IMR-90 (cell line): ENCODE measurements at regions not wholly inside any gene's neighbourhood (a gene's known extent, or its start where the extent isn't known, plus 50 kb on each side); places are given as distances from the start of the nearest gene placed in this dataset.

Experiments used
- ATAC-seq: fragments of 200-7000 bp; cut with Tn5 transposase; 2 replicates; pipeline ENCODE4 v1.9.1; 2020; ENCODE audit warnings: low read depth, mild to moderate bottlenecking, moderate library complexity
- BruUV-seq: library from RNA; stranded (reverse); fragments of 400-500 nt; replicated peaks from 2 replicates; lab custom pipeline; 2021; lab: Mats Ljungman, UMichigan
- CTCF ChIA-PET: fragments of 300-600 bp; formaldehyde crosslinking; extraction: SDS; loops from one replicate; lab custom pipeline; 2021; ENCODE audit warnings: antibody characterized with exemption; lab: Yijun Ruan, JAX
- POLR2A ChIA-PET: fragments of 300-600 bp; sonication (Branson Sonifier 250); formaldehyde crosslinking; loops from one replicate; lab custom pipeline; 2022; ENCODE audit warnings: antibody characterized with exemption; ENCODE audit not compliant: unreplicated experiment; lab: Charles Lee
- DNase-seq: peaks from one replicate; pipeline ENCODE4 v3.0.0; 2013
- H2AFZ ChIP-seq: replicated peaks from 2 replicates; pipeline ENCODE3; 2013; ENCODE audit warnings: low read length, mild to moderate bottlenecking; ENCODE audit not compliant: poor library complexity
- H2AK5ac ChIP-seq: 2 replicates; pipeline ENCODE4 v1.6.1; 2013; ENCODE audit warnings: low read depth, low read length, inconsistent platforms
- H2AK9ac ChIP-seq: replicated peaks from 2 replicates; pipeline ENCODE3; 2013; ENCODE audit warnings: mild to moderate bottlenecking, low read depth, low read length, moderate library complexity; ENCODE audit not compliant: poor library complexity
- H2BK120ac ChIP-seq: 2 replicates; pipeline ENCODE4 v1.6.1; 2013; ENCODE audit warnings: low read depth, low read length, inconsistent platforms
- H2BK15ac ChIP-seq: 3 replicates; pipeline ENCODE4 v1.6.1; 2013; ENCODE audit warnings: low read depth, low read length, inconsistent platforms
- H2BK20ac ChIP-seq: 2 replicates; pipeline ENCODE4 v1.6.1; 2013; ENCODE audit warnings: low read depth, mild to moderate bottlenecking, inconsistent platforms, low read length, moderate library complexity
- H2BK5ac ChIP-seq: 2 replicates; pipeline ENCODE4 v1.6.1; 2013; ENCODE audit warnings: mild to moderate bottlenecking, low read depth, low read length, inconsistent platforms; ENCODE audit not compliant: poor library complexity, severe bottlenecking
- H3K14ac ChIP-seq: replicated peaks from 2 replicates; pipeline ENCODE4 v1.6.1; 2013; ENCODE audit warnings: low read depth, low read length, inconsistent platforms
- H3K18ac ChIP-seq: 2 replicates; pipeline ENCODE4 v1.6.1; 2013; ENCODE audit warnings: low read depth, low read length, control low read depth
- H3K23ac ChIP-seq: 2 replicates; pipeline ENCODE4 v1.6.1; 2013; ENCODE audit warnings: low read depth, low read length, inconsistent platforms
- H3K27ac ChIP-seq: 2 replicates; pipeline ENCODE4 v1.5.1; 2013; ENCODE audit warnings: mild to moderate bottlenecking, control low read depth, low read length; ENCODE audit not compliant: insufficient read depth
- H3K27me3 ChIP-seq: 2 replicates; pipeline ENCODE4 v1.6.1; 2013; ENCODE audit warnings: low read length; ENCODE audit not compliant: control insufficient read depth, insufficient read depth
- H3K36me3 ChIP-seq: 2 replicates; pipeline ENCODE4 v1.6.1; 2013; ENCODE audit warnings: low read length, mixed read lengths; ENCODE audit not compliant: control insufficient read depth, insufficient read depth
- H3K4ac ChIP-seq: 2 replicates; pipeline ENCODE4 v1.6.1; 2013; ENCODE audit warnings: low read depth, low read length, inconsistent platforms
- H3K4me1 ChIP-seq: 2 replicates; pipeline ENCODE4 v1.6.1; 2013; ENCODE audit warnings: low read length, mixed read lengths; ENCODE audit not compliant: control insufficient read depth, insufficient read depth
- H3K4me2 ChIP-seq: 2 replicates; pipeline ENCODE4 v1.6.1; 2013; ENCODE audit warnings: low read depth, mild to moderate bottlenecking, control low read depth, low read length, moderate library complexity
- H3K4me3 ChIP-seq: 2 replicates; pipeline ENCODE4 v1.5.1; 2013; ENCODE audit warnings: low read depth, mild to moderate bottlenecking, control low read depth, low read length, moderate library complexity; ENCODE audit not compliant: insufficient read depth
- H3K56ac ChIP-seq: 2 replicates; pipeline ENCODE4 v1.6.1; 2013; ENCODE audit warnings: low read length, inconsistent platforms; ENCODE audit not compliant: insufficient read depth; ENCODE audit errors: extremely low read depth
- H3K79me1 ChIP-seq, 2 experiments: 2 replicates each; pipeline ENCODE4 v1.6.1; 2013; ENCODE audit warnings: low read length in 2 of 2, inconsistent platforms in 1 of 2, low read depth in 1 of 2
- H3K9ac ChIP-seq: 2 replicates; pipeline ENCODE4 v1.6.1; 2013; ENCODE audit warnings: low read depth, low read length, control low read depth
- H3K9me1 ChIP-seq: 2 replicates; pipeline ENCODE4 v1.6.1; 2013; ENCODE audit warnings: low read length, inconsistent platforms; ENCODE audit not compliant: insufficient read depth
- H3K9me3 ChIP-seq: 2 replicates; pipeline ENCODE4 v1.6.1; 2013; ENCODE audit warnings: low read length; ENCODE audit not compliant: control insufficient read depth, insufficient read depth
- H4K20me1 ChIP-seq: 2 replicates; pipeline ENCODE4 v1.6.1; 2013; ENCODE audit warnings: low read length, inconsistent platforms; ENCODE audit not compliant: insufficient read depth
- H4K5ac ChIP-seq: 2 replicates; pipeline ENCODE4 v1.6.1; 2013; ENCODE audit warnings: mild to moderate bottlenecking, low read depth, low read length, control low read depth
- H4K8ac ChIP-seq, 2 experiments: 2 replicates each; pipeline ENCODE4 v1.6.1; 2013; ENCODE audit warnings: low read depth in 2 of 2, low read length in 2 of 2, control low read depth in 1 of 2, inconsistent platforms in 1 of 2
- H4K91ac ChIP-seq: 2 replicates; pipeline ENCODE4 v1.6.1; 2013; ENCODE audit warnings: low read depth, low read length, inconsistent platforms; ENCODE audit not compliant: insufficient read depth
- CEBPB ChIP-seq: IDR thresholded peaks from 2 replicates; pipeline ENCODE4 v1.6.1; 2012; ENCODE audit warnings: low read depth, low read length, improper control_type of control experiment
- ELK1 ChIP-seq: fragments of 150-350 bp; IDR thresholded peaks from 2 replicates; pipeline ENCODE4 v1.6.1; 2016; ENCODE audit warnings: low read depth, mild to moderate bottlenecking, low read length, moderate library complexity, borderline replicate concordance
- MAFK ChIP-seq: IDR thresholded peaks from 2 replicates; pipeline ENCODE4 v1.6.1; 2012; ENCODE audit warnings: low read depth, low read length, improper control_type of control experiment
- MAZ ChIP-seq: IDR thresholded peaks from 2 replicates; pipeline ENCODE4 v1.6.1; 2012; ENCODE audit warnings: low read depth, mild to moderate bottlenecking, low read length, improper control_type of control experiment, moderate library complexity, borderline replicate concordance
- POLR2A ChIP-seq: IDR thresholded peaks from 2 replicates; pipeline ENCODE4 v1.6.1; 2012; ENCODE audit warnings: mild to moderate bottlenecking, low read depth, low read length
- RAD21 ChIP-seq: IDR thresholded peaks from 2 replicates; pipeline ENCODE4 v1.6.1; 2012; ENCODE audit warnings: low read length, improper control_type of control experiment
- RCOR1 ChIP-seq: IDR thresholded peaks from 2 replicates; pipeline ENCODE4 v1.6.1; 2012; ENCODE audit warnings: mild to moderate bottlenecking, low read length, improper control_type of control experiment; ENCODE audit not compliant: insufficient replicate concordance
- SMC3 ChIP-seq: fragments of 150-350 bp; IDR thresholded peaks from 2 replicates; pipeline ENCODE4 v1.6.1; 2016; ENCODE audit warnings: low read depth, mild to moderate bottlenecking, antibody characterized with exemption, low read length, moderate library complexity
- WGBS, 2 experiments: methylation state at CpG; one replicate each; pipeline versions ENCODE4 v1.1.5 to v1.1.7; 2013; ENCODE audit warnings: missing lambda C conversion rate in 2 of 2; ENCODE audit not compliant: insufficient read length in 1 of 2; ENCODE audit errors: extremely low coverage in 2 of 2; 5-methylcytosine and 5-hydroxymethylcytosine counted together
- dilution Hi-C: fragments of 300-500 bp; cut with HindIII; formaldehyde crosslinking; loops from one replicate; pipeline ENCODE4 v1.14.3; 2018; ENCODE audit warnings: low sequenced_read_pairs; ENCODE audit not compliant: unreplicated experiment
- in situ Hi-C: fragments of 300-500 bp; cut with MboI; formaldehyde crosslinking; loops from 3 replicates; pipeline ENCODE4 v1.14.3; 2019; ENCODE audit warnings: low sequenced_read_pairs, inconsistent platforms, mixed read lengths
- intact Hi-C: fragments of 100-400 bp; cut with micrococcal nuclease; formaldehyde crosslinking; loops from 2 replicates; pipeline ENCODE4 v1.10.0; 2022
- TF ChIP-seq, protein P1 (sequence below): fragments of 150-350 bp; IDR thresholded peaks from 2 replicates; pipeline ENCODE4 v1.6.1; 2017; ENCODE audit warnings: mild to moderate bottlenecking, antibody characterized with exemption, low read length, low read depth

GRCh38 chr12:34190054-34190453 lies 167.8 kb downstream of the ALG10 start:
- no peak overlapping the region for H4K91ac ChIP-seq
- DNase-seq: no peak
- no peak overlapping the region for H3K18ac ChIP-seq
- H3K14ac ChIP-seq: no peak overlapping the region
- H4K5ac ChIP-seq: no peak overlapping the region
- no peak overlapping the region for H3K56ac ChIP-seq
- H2BK15ac ChIP-seq: no peak overlapping the region
- no CpG with 5 or more reads among the region's 1 CpG for WGBS, 2 experiments
- H3K36me3 ChIP-seq: no peaks in the 10 kb centered on the region
- dilution Hi-C loops: no loop called here
- no peaks in the 10 kb centered on the region for H3K4me1 ChIP-seq
- intact Hi-C loops: no loop called here
- H3K23ac ChIP-seq: no peak overlapping the region
- H2AK5ac ChIP-seq: no peak overlapping the region
- no peaks in the 10 kb centered on the region for H3K27me3 ChIP-seq
- no peak overlapping the region for H3K4me2 ChIP-seq
- H2BK20ac ChIP-seq: no peak overlapping the region
- ATAC-seq: no peak
- ChIA-PET CTCF (no interaction called here), POLR2A (no interaction called here)
- H3K9me3 ChIP-seq: peaks cover 2% of the 10 kb centered on the region; the same call in 1 of the 2 replicates
- no peak overlapping the region for H4K8ac ChIP-seq
- no peak overlapping the region for H3K4ac ChIP-seq
- no peaks in the 10 kb centered on the region for H4K20me1 ChIP-seq
- TF ChIP-seq ELK1 (no peak), SMC3 (no peak), RAD21 (no peak), RCOR1 (no peak), POLR2A (no peak), MAZ (no peak), CEBPB (no peak), MAFK (peak; percentile 47)
- TF ChIP-seq, protein P1, sequence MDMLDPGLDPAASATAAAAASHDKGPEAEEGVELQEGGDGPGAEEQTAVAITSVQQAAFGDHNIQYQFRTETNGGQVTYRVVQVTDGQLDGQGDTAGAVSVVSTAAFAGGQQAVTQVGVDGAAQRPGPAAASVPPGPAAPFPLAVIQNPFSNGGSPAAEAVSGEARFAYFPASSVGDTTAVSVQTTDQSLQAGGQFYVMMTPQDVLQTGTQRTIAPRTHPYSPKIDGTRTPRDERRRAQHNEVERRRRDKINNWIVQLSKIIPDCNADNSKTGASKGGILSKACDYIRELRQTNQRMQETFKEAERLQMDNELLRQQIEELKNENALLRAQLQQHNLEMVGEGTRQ: no peak
- no peak overlapping the region for H3K4me3 ChIP-seq
- BruUV-seq: no TSS peak
- no peak overlapping the region for H2AK9ac ChIP-seq
- H3K9me1 ChIP-seq: no peaks in the 10 kb centered on the region
- H3K79me1 ChIP-seq: no peaks in the 10 kb centered on the region
- H2BK5ac ChIP-seq: no peak overlapping the region
- H2AFZ ChIP-seq: no peak overlapping the region
- no peak overlapping the region for H2BK120ac ChIP-seq
- no peak overlapping the region for H3K27ac ChIP-seq
- no peak overlapping the region for H3K9ac ChIP-seq
- in situ Hi-C loops: no loop called here
